ENCODE measurements at regions not wholly inside any gene's neighbourhood (a gene's known extent, or its start where the extent isn't known, plus 50 kb on each side); places are given as distances from the start of the nearest gene placed in this dataset.

GRCh38 chr18:34480162-34480700 lies 229.9 kb upstream of the DTNA start (continued):
- TF ChIP-seq NFIC (IDR thresholded peaks at IDR 0.05; ENCODE audit: low read depth, low read length) (no peak), RELA (IDR thresholded peaks at IDR 0.05; ENCODE audit: borderline replicate concordance, partially characterized antibody) (no peak), ZBTB40 (IDR thresholded peaks at IDR 0.05; ENCODE audit: borderline replicate concordance) (no peak), SIX5 (IDR thresholded peaks at IDR 0.05; ENCODE audit: low read depth, low read length, severe bottlenecking) (no peak), GABPA (IDR thresholded peaks at IDR 0.05; ENCODE audit: low read depth) (no peak), TCF12 (IDR thresholded peaks at IDR 0.05; ENCODE audit: low read depth, low read length) (no peak), CHD2 (IDR thresholded peaks at IDR 0.05; ENCODE audit: borderline replicate concordance, low read depth, low read length) (no peak)
- TF ChIP-seq, protein P1, sequence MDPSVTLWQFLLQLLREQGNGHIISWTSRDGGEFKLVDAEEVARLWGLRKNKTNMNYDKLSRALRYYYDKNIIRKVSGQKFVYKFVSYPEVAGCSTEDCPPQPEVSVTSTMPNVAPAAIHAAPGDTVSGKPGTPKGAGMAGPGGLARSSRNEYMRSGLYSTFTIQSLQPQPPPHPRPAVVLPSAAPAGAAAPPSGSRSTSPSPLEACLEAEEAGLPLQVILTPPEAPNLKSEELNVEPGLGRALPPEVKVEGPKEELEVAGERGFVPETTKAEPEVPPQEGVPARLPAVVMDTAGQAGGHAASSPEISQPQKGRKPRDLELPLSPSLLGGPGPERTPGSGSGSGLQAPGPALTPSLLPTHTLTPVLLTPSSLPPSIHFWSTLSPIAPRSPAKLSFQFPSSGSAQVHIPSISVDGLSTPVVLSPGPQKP (IDR thresholded peaks at IDR 0.05; ENCODE audit: low read depth, low read length) = no peak
- TF ChIP-seq, protein P2, sequence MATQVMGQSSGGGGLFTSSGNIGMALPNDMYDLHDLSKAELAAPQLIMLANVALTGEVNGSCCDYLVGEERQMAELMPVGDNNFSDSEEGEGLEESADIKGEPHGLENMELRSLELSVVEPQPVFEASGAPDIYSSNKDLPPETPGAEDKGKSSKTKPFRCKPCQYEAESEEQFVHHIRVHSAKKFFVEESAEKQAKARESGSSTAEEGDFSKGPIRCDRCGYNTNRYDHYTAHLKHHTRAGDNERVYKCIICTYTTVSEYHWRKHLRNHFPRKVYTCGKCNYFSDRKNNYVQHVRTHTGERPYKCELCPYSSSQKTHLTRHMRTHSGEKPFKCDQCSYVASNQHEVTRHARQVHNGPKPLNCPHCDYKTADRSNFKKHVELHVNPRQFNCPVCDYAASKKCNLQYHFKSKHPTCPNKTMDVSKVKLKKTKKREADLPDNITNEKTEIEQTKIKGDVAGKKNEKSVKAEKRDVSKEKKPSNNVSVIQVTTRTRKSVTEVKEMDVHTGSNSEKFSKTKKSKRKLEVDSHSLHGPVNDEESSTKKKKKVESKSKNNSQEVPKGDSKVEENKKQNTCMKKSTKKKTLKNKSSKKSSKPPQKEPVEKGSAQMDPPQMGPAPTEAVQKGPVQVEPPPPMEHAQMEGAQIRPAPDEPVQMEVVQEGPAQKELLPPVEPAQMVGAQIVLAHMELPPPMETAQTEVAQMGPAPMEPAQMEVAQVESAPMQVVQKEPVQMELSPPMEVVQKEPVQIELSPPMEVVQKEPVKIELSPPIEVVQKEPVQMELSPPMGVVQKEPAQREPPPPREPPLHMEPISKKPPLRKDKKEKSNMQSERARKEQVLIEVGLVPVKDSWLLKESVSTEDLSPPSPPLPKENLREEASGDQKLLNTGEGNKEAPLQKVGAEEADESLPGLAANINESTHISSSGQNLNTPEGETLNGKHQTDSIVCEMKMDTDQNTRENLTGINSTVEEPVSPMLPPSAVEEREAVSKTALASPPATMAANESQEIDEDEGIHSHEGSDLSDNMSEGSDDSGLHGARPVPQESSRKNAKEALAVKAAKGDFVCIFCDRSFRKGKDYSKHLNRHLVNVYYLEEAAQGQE (IDR thresholded peaks at IDR 0.05; ENCODE audit: low read depth, low read length) = no peak

Data from GM12878 (cell line).